ENCODE measurements at regions not wholly inside any gene's neighbourhood (a gene's known extent, or its start where the extent isn't known, plus 50 kb on each side); places are given as distances from the start of the nearest gene placed in this dataset.

DNA sequence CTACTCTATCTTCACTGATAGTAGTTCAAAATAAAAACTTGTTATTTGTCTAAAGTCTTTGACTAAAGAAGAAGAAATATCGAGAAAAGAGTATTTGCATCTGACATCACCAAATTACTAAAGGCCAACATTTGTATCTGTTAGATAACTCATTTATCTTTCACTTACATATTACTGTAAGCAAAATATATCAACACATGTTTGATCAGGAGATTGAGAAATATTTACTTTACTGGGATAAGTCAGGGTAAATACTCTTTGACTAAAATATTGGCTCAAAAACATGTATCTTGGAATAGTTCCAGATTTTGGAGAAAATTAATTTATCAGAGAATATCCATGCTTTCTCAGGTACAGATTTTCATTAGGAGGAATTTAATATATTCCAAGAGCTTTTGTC, 306.0 kb downstream of the TENT5A start:
- TF ChIP-seq POLR2A (IDR thresholded peaks at IDR 0.05) = no peak
- TF ChIP-seq CTCF (IDR thresholded peaks at IDR 0.05) = no peak
